Activated CD8-positive, alpha-beta memory T cell treated with anti-CD3 and anti-CD28 coated beads, Interleukin-2, amount 50 U/mL, for 1 hour (primary cell): ENCODE measurements at regions not wholly inside any gene's neighbourhood (a gene's known extent, or its start where the extent isn't known, plus 50 kb on each side); places are given as distances from the start of the nearest gene placed in this dataset.

Source experiments
- DNase-seq: peaks from one replicate; pipeline ENCODE4 v3.0.0-alpha.2; 2020; ENCODE audit errors: extremely low read depth

DNA sequence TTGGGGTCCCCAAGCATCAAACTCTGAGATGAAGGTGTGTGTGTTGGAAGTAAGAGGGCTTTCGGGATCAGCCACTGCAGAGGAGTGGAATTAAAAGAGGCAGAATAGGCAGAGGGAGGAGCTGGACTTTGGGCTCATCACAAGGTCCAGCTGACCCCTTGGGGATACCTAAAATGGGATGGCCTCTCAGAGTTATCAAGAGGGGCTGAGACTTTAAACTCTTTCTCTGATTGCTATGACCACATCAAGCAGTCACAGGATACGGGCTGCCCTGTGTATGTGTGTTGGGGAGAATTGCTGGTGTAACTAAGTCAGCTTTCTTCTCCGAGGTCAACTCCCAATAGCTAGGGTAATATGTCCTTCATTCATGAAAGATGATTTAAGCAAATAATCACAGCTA, 127.7 kb upstream of the SLC14A2 start:
- no peak for DNase-seq

DNA sequence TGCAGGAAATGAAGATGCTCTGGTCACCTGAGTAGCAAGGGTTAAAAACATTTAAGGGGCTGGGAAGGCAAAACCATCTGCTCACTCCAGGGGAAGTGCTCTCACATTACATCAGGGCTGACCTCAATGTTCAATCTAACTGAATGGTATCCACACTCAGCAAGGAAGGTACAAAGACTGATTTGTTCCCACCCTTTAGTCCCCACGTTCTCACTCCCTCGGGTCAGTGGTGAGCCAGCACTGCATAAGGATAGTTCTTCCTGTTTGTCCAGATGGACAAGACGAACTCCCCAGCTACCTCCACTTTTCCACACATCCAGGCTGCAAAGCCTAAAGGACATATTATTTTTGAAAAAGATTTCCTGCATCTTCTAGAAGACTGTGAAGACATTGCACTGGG, 126.6 kb upstream of the SLC14A2 start:
- no peak for DNase-seq

DNA sequence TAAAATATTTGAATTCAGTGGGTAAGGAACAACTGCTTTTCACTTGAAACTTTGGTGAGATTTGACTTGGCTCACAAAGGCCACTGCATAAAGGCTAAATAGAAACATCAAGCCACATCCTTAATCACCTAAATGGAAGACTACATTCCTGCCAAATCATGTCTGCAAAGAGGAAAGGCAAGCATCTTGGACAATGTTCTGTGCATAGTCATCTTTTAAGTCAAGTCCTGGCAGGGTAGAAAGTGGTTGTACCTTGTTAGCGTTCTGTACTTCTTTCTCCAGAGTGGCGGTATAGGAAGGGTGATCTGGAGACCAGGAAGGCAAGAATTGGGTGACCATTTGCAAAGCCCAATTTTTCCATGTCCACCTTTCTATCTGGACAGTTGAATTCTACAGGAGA, 121.4 kb upstream of the SLC14A2 start:
- no peak for DNase-seq

DNA sequence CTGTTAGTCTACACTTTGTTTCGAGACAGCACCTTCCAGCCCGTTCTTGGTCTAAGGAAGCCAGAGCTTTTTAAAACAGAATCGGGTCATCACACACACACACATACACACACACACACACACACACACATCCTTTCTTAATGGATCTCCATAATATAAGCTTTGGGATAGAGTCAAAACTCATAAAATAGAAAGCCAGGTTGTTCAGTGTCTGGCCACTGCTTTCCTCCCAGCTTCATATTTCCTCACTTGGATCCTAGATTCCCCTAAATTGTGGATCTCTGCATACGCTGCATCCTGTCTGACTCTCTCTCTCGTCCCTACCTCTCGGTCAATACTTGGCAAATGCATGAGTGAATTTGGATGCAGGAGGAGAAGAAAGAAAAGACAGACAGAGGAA, 120.5 kb upstream of the SLC14A2 start:
- DNase-seq: no peak

DNA sequence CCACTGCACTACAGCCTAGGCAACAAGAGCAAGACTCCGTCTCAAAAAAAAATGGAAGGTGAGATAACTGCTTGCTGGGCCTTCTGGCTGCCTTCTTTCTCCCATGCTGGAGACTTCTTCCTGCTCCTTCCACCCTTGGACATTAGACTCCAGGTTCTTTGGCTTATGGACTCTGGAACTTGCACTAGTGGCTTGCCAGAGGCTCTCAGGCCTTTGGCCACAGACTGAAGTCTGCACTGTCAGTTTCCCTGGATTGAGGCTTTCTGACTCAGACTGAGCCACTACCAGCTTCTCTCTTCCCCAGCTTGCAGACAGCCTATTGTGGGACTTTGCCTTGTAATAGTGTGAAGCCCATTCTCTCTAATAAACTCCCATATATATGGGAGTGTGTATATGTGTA, 118.5 kb upstream of the SLC14A2 start:
- DNase-seq: no peak

DNA sequence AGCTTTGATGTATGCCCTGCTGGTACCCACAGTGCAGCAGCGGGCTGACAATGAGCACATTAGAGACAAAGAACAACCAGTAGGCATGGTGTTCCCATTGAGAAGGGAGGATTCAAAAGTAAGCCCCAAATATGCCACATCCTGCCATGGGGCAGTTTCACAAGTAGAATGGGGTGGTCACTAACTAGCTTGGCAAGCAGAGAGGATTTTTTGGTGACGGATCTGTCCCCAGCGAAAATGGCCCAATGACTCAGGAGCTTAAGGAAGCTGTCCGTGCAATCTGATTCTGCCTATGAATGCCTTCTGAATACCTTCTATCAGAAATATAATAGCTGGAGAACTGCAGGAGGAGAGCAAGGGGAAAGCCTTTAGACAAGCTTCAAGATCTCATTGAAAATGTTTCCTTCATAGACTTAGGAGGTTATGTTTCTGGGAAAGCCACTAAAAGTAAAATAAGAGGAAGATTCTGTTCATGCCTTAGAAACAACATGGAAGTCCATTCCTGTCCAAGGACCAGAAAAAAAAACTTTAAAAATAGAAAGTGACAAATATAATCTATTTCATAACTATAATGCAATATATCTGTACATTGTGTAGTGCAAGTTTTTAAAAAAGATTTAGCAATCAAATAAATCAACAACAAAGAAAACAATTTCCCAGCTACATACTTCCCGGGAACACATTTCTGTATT, 117.5 kb upstream of the SLC14A2 start:
- DNase-seq: no peak

DNA sequence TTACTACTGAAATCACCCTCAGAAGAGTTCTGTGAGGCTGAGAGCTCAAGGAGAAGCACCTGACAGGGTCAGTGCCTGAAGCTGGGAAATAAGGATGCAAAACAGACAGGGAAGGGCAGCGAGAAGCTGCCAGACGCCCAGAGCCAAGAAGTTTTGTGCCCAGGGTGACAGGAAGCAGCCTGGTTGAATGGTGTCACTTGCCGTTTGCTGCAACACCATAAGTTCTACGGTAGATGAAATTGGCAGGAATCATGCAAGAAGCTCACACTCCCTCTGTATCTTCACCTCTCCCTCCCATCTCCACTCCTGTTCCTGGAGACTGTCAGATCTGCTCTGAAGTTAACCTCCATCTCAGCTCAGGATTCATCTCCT, 117.0 kb upstream of the SLC14A2 start:
- DNase-seq: no peak

DNA sequence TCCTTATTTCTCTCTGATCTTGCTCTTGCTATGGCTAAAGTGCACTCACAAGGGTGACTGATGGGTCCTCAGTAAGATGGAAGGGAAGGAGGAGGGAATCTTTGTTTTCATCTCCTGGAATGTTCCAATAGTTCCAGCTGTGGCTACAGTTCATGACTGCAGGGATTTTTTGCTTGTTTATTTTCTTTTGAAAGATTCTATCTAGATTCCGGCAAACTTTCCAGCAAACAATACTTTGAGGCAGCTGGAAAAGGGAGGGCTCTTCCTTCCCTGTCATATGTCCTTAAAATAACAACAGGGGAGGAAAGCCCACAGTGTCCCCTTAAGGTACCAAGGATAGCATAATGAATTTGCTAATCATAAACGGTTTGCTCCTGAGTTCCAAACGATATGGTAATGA, 111.3 kb upstream of the SLC14A2 start:
- DNase-seq: no peak

DNA sequence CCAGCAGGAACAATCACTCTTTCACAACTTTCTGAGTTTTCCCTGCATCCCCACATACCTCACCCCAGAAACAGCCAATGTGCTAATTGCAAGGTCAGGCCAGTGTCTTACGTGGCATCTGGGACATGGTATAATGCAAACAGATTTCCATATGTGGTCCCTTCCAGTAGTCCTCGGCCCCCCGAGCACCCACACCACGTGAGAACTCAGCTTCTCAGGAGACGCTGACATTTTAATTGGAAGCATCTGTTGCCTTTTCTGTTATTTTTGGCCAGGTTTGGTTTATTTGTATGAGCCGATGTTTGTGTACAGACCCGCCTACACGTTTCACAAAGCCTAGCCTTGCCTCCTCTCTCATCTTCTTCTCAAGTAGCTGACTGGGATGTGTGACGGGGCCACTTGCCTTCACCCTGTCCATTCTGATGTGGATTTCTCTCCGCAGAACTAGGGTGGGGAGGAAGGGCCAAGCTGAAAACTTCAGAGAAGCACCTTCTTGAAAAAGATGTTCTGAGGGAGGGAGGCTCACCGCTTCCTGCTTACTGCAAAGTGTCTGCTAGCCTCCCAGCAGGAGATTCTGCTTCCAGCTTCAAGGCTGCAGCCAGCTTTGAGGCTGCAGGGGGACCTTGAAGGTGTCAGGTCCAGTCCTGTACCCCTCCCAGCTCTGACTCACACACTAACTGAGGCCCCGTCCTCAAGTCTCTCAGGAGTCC, 109.6 kb upstream of the SLC14A2 start:
- DNase-seq: no peak

DNA sequence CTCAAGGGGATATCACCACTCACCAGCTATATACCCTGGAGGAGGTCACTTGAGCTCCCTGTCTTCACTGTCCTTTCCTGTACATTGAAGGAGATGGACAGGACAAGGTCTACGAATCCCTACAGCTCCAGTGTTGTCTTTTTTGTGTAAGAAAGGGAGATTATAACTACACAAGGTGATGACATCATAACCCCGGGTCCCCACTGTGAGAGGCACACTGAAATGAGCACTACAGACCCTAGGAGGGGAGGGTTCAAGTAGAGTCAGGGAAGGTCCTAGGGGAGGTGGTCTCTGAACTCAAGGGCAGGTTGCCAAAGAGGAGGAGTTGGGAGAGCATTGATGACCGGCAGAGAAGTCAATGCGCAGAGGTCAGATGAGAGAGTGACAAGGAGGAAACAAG, 108.3 kb upstream of the SLC14A2 start:
- no peak for DNase-seq

DNA sequence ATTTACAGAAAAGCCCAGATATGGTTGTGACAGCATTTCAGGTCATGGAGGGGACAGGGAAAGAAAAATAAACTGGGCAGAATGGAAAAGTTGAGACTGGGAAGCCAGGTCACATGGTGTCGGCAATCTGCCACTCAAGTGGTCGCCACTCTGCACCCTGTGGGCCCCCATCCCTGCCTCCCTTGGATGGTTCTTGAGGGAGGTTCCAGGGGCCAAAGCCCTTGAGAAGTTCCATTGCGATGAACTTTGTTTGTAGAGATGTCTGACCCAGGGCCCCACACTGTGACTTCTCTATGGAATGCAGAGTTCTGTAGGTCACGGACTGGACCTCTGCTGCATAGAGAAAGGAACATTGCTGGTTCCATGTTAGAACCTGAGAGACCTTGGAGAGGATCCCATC, 105.7 kb upstream of the SLC14A2 start:
- no peak for DNase-seq

DNA sequence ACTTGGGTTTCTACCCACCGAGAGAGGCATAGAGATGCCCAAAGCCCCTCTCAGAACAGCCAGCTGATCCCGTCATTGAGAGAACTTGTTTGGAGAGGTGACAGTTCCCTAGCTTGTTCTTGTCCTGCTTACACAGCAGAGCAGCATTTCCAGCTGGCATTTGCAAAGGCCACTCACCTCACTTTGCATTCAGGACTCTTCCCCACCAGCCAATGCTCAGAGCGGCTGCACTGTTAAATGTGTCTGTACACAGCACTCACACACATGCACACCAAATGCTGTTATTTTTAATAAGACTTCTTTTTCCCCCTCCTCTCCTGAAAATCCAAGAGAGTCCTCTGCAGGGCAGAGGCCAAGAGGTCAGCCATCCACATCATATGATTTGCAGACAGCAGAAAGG, 104.6 kb upstream of the SLC14A2 start:
- DNase-seq: no peak

DNA sequence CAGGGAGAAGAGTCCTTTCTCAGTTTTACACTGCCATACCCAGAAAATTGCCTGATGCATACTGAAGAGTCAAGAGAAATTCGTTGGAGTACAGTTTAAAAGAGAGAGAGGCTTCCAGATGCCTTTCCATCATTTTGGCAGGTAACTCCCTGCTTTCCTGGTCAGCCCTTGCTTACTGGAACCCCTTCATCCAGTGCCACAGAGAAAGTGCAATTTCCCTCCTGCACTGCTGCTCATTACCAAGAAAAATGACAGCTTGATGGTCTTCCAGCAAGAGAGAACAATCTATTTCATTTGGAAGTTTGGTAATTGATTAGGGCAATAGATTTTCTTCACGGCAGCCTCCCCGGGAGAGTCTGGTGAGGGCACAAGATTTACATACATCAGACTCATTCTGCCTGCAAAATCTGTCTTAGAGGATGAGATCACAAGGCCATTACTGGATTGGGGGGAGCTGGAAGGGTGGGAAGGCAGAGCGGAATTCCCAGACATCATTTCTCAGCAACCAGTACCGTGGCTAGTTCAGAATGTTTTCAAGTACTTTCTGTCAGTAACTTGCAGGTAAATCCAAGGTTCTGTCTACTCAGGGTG, 102.8 kb upstream of the SLC14A2 start:
- DNase-seq: no peak

DNA sequence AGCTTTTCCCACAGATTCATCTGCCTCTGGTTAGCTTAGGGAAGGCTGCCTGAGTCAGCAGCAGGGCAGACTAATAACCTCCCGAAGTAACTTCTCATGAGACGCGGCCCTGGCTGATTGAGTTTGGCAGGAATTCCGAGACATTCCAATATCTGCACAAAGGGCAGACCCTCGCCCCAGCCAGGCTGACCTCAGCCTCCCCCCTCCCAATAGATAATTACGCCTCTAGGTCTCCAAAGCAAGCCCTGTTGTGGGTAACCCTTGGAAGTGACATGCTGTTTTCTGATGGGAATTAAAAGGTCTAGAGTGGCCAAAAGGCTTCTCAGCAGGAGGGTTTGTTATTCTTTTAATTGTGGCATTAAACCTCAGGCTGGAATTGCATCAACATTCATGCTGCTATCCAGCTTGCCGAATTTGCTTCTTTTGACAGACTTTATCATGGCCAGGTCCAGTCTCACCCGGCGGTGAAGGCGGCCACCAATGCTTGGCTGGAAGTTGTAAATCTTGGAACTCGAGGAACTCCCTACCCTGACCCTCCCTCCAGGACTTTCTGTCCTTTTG, 98.0 kb upstream of the SLC14A2 start:
- no peak for DNase-seq

DNA sequence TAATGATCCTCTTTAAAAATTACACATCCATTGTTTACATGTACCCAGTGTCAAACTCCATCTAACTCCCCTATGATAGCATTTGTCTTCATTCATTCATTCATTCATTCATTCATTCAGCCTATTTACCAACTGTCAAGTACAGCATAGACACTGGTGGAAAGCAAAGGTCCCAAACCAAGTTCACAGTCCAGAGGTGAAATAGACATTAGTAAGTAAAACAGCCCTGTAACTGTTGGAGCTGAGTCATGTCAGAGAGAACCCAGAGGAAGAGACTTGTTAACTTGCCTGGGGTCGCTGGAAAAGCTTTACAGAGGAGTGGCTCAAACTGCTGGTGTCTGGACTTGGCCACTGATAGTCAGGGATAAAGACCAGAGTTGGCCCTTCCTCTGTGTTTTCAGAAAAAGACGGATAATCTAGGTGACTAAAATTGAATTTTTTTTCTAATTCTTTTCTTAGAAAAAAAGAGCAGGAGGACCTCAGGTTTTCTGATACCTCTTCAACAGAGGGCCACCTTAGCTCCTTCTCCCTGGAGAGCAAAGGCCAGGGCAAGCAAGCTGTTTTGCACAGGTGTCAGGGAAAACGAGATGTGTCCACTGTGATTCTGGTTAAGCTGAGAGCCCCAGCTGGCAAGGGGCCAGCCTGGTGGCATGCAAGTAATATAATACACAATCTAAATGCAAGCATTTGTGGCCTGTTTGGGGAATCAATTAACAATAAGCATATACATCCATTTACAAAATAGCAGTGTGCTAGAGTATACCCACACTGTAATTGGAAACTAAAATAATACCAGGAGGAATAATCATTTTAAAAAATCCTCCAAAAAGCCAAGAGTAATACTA, 96.7 kb upstream of the SLC14A2 start:
- DNase-seq: no peak

DNA sequence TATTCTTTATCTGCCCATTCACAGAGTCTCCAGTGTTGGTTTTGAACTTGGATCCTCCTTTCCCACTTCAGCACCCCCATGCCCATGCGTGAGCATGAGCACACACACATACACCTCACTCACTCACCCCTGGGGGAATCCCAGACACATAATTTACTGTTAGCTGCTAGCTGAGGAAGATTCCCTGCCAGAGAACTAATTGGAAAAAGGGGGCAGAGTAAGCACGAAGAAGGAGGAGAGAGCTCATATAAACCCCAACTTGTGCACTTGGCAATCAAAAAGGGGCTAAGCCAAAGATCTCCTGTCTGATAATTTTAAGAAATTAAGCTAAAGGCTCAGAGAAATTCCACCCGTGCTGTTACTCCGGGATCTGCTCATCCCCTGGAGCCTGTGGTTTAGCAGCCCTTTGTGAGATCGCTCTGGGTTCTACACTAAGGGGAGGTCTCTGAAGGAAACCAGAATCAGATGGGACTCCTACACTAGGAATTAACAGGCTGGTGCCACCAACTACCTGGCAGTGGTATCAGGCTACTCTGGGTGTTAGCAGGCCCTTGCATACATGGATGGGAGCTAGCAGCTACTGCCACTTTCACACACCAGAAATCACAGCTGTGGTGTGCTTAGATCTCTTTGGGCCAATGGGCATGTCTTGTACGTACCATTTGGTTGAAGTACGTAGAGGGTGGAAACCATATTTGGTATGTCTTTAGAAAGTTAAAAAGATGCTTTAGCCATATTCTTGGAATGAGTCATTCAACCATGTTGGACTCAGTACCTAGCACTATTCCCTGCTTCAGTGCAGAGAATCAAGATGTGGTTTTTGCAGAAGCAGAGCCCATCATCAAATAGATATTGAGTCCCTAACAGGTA, 95.6 kb upstream of the SLC14A2 start:
- DNase-seq: no peak

DNA sequence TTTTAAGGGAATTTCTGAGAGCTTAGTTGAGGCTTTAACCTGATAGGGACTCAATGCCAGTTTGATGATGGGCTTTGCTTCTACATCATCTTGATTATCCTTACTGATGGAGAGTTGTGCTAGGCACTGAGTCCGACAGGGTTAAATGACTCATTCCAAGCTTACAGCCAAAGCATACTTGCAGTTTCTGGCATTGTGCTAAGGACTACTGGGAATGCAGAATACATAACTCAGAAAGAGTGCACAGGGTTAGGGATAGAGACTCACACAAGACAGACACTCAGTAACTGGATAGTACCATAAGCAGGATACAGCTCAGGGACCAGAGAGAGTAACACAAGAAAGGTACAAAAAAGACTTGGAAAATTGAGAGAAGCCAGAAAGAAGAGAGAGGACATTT, 94.1 kb upstream of the SLC14A2 start:
- DNase-seq: no peak

DNA sequence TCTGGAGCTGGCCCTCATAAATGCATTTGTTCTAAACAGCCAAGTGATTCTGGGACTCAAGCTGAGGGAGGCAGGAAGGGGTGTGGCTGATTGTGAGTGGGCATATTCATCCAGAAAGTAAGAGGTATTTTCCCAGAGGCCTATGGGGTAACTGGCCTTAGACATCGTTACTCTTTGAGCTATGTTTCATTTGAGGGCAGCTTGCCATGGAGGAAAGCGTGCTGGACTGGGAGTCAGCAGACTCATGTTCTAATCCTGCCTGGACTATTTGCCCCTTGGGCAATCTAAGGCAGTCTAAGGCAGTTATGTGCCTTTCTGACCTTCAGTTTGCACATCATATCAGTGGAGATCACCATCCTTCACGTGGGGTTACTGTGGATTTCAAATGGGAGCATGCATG, 93.5 kb upstream of the SLC14A2 start:
- no peak for DNase-seq

DNA sequence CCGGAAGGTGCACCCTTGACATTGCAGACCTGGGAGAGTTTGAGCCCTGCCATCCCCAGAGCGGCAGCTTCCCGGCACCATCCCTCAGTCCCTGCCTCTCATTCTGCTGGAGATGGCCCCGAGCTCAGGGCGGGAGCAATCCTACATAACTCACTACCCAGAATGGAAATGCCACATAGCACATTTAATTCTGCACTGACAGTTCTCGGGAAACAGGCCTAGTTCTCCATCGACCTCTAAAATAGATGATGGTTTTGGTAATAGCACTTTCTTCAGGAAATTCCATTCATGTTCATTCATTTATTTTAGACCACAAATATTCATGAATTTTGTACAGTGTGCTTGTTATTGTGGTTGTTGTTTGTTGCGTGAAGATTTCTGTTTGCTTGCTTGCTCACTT, 92.9 kb upstream of the SLC14A2 start:
- no peak for DNase-seq

DNA sequence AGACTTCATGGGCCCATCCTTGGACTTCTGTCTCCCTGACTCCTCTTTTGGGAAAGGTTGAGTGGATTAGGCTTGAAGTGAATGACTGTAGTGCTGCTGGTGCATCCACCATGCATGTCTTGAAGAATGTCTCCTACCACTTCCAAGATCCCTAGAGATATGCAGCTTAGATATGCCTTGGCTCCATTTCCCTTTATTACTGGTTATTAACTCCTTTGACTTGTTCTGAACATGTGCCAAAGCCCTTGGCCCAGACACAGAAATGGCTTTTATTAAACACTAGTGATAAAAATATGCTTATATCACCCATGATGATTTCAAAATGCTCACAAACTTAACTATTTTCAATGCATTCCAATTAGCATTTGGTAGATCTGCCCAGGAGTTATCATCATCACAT, 90.0 kb upstream of the SLC14A2 start:
- no peak for DNase-seq

DNA sequence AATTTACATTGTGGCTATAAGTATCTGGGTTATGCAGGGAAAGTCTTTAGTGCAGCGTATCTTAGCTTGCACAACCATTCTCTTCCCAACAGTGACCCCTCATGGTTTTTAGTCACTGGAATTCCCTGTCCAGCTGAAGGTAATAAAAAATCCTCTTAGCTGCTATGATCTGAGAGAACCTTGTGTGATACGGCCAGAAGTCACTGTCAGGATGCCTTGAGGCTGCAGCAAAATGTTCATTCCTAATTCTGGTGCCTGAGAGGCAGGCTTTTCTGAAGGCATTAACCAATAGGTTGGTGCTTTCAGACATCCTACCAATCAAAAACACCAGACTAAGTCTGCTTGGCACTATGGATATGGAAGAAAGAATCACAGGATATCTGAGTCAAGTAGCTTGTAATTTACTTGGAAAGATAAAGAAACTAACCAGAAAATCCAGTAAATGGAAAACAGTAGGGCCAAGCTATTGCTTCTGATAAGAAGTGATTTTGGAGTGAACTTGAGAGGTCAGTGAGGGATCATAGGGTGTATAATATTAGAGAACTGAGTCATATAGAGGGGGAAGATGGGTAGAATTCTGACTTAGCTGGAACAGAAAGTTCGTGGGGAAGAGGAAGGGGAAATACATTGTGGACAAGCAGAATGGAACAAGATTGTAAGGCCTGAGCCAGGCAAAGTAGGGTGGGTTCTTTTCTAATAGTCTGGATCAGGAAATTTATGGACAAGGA, 89.0 kb upstream of the SLC14A2 start:
- DNase-seq: no peak
